ENCODE measurements at regions not wholly inside any gene's neighbourhood (a gene's known extent, or its start where the extent isn't known, plus 50 kb on each side); places are given as distances from the start of the nearest gene placed in this dataset.

DNA sequence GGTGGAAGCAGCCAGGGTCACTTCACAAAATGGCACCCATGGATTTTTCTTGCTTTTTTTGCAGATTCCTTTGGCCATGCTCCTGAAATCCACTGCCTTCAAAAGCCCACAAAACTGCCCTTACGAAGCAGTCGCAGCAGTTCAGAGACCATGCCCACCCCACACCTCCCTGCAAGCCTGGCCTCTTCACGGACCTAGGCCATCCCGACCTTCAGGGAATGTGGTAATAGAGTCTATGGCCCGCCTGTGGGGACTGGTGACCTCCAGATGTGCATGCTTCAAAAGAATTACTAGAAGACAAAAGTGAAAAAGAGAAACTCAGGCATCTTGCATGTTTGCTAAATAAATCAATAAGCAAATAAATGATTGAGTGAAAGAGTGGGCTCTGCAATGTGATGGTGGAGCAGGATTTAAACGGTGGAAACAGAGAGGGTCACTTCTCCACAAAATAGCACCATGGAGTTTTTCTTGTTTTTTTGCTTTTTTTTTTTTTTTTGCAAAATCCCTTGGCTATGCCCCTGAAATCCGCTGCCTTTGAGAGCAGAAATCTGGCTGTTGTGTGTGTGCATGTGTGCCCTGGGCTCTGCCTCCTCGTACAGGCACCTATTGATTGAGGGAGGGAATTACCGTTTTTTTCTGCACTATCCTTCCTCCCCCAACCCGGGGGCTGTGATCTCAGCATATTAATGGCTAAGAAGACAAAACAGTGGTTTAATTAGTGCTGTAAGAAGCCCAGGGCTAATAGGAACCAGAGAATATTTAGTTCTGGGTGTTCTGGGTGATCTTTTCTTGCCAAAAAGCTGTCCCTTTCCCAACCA lies 107.4 kb downstream of the PXDC1 start:
- DNase-seq (ENCODE audit: low spot score) (no peak), ATAC-seq (no peak)

DNA sequence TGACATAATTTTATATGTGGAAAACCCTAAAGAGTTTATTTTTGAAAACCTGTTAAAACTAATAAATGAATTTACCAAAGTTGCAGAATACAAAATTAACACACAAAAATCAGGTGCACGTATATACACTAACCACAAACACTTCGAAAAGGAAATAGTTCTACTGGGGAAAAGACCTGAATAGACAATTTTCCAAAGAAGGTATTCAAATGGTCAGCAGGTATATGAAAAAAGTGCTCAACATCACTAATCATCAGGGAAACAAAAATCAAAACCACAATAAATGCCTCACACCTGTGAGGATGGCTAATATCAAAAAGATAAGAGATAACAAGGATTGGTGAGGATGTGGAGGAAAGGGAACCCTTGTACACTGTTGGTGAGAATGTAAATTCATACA lies 110.6 kb downstream of the PXDC1 start:
- no peak for DNase-seq (ENCODE audit: low spot score)
- no peak for ATAC-seq

DNA sequence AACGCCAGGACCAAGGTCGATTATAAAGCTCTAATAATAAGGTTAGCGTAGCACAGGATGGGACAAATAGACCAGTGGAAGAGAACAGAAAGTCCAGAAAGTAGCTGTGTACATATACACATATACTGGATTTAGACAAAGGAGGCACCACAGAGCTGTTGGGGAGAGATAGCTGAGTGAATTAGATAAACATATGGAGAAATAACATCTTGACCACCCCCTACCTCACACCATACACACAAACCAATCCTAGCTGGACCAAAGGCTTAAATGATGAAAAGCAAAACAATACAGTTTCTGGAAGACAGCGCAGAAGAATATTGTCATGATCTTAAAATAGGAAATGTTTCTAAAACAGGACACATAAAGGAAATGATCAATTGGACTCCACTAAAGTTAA lies 112.9 kb downstream of the PXDC1 start:
- ATAC-seq = no peak

DNA sequence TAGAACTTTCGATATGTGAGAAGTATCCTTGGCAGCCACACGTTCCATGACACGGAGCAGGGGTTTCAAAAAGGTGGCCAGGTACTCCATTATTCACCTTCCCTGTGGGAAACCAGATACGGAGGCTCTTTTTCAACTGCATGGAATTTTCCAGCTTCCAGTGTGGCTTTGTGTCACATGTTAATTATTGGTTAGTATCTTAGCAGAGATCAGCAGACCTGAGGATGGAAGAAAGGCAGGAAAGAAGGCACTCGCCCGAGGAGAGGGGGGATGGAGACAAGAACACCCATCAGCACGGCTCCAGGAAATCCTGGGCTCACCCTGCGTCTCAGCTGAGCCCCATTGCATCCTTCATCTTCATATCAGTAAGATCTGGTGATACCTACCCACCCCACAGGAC lies 115.5 kb downstream of the PXDC1 start:
- no peak for ATAC-seq
- DNase-seq (ENCODE audit: low spot score) = no peak

More for the DNA sequence above, 112.9 kb downstream of the PXDC1 start:
- no peak for DNase-seq (ENCODE audit: low spot score)

DNA sequence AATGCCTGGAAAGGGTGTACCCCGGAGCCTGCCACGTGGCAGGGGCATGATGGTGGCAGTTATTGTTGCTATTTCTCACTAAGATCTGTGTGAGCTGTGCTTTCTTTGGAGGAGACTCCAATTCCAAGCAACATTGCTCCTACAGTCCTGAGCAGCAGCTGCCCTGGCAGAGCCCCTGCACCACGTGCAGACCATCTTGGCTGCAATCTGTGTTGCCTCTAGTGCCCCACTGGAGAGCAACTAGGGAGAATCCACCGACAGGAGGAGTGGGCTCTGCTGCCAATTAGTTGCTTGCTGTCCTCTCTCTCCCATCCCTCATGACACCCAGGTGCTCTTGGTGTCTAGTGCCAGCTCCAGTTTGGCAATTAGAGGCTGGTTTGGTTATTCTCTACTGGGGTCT lies 116.0 kb downstream of the PXDC1 start:
- DNase-seq (ENCODE audit: low spot score) (no peak), ATAC-seq (no peak)

DNA sequence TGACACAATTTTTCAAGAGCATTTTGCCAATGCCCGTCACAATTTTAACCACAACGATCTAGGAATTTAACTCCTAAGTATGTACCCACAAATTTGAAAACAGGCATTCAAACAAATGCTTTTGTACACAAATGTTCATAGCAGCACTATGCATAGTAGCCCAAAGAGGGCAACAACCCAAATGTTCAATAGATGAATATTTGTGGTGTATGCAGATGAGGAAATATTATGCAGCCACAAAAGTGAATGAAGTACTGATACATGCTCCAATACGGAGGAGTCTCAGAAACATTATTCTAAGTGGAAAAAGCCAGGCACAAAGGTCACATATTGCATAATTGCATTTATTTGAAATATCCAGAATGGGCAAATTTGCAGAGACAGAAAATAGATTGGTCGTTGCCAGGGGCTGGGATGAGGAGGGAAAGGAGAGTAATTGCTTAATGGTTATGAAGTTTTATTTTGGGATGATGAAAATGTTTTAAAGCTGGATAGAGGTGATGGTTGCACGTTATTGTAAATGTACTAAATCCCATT lies 117.2 kb downstream of the PXDC1 start:
- ATAC-seq = peak; percentile 71
- no peak for DNase-seq (ENCODE audit: low spot score)

DNA sequence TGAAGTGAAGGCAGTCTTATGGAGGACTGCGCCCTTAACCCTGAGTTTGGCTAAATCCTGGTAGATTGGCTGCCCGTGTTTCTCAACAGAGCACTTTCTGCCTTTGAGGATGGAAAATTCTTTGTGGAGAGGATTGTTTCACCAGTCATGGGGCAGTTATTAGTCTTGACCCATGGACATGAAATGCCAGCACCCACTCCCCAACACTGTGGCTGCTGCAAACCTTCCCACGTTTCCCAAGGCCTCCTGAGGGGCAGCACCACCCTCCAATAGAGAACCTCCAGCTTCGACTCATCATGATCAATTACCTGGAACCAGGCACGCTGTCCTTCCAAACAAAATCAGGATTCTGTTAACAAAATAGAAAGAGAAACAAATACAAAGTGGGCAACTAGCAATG lies 117.8 kb downstream of the PXDC1 start:
- DNase-seq (ENCODE audit: low spot score) (no peak), ATAC-seq (no peak)

DNA sequence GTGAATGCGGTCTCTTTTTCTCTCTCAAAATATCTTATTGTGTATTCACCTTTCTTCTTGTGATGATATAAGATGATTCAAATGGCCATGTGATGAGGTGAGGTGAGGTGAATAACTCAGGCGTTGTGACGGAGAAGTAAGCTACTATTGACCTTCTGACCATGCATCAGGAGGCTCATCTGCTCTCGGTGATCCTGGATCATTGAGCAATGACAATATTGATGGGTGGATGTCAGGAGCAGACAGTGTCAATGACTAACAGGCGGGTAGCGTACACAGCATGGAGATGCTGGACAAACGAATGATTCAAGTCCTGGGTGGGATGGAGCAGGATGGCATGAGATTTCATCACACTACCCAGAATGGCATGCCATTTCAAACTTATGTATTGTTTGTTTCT lies 119.6 kb downstream of the PXDC1 start:
- peak; percentile 53 for ATAC-seq

DNA sequence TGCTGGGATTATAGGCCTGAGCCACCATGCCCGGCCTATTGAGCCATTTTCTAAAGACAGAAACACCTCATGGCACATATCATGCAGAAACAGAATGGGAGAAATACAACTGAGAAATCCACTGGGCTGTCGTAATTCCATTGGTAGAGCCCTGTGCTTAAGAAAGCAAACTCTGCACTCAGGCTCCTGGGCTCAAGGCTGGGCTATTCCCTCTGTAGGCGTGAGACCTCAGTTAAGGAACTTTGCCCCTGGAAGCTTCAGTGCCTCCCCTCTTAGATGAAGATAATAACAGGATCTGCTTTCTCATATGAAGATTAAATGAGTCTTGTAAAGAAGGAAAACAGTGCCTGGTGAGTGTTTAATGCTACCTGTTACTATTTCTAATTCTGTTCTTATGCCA lies 120.3 kb downstream of the PXDC1 start:
- DNase-seq (ENCODE audit: low spot score) (no peak), ATAC-seq (no peak)

More for the DNA sequence above, 119.6 kb downstream of the PXDC1 start:
- no peak for DNase-seq (ENCODE audit: low spot score)

DNA sequence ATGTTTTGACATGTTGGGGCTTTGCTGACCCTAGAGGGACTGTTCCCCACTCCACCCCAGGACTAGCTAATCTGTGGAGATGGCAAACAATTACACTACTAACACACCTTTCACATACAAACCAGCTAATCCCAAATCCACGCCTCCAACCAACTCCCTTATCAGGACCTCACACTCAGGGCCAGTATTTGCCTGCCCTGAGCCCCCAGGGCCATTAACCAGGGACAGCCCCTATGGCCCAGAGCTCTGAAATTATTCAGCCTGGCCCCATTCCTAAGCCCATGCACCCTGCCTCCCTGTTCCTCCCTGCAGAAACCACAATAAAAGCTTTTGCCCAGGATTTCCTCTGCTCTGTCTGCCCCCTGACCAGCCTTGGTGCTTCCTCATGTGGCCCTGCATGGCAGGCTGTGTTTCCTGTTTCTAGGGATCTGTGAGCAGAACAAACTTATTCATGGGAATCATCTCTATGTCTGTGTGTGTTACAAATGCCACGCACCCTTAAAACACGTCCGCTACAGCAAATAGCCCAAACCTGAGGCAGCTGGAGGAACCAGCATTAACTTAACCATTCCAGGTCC lies 121.2 kb downstream of the PXDC1 start:
- no peak for ATAC-seq

DNA sequence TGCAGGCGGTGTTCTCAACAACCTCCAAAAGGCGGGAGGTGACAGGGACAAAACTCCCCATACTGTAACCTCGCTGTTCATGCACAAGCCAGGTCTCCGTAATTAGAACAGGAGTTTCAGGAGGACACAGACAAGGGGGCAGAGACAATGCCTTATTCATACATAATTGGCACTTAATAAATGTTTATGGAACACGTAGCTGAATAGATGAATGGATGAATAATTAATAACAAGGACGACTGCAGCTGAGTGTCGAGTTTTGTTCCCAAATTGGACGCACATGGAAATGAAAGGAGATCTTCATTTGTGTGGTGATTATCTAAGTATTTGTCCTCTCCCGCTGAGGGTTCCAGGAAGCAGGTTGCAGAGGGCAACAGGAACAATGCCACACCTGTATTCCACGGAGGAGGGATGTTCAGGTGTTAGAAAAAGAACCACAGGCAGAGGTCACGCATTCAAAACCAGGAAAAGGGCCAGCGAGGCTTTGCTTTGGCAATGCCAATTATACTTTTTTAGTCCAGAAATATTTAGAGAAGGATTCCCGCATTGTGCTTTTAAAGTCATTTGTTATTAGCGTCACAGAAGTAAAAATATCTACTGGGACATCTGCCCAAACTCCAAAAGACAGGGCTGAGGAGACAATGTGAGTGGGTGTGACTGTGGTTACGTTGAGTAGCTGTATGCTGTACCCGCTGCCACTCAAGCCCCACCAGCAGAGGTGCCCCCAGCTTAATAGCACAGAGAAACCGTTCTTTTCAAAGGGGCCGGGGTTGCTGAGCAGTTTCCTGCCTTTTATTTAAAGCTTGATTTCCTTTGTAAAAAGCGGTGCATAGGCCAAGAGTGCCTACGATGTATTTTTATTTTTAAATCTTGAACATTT lies 123.3 kb downstream of the PXDC1 start:
- DNase-seq (ENCODE audit: low spot score) = no peak

More for the DNA sequence above, 121.2 kb downstream of the PXDC1 start:
- peak; percentile 27 for DNase-seq (ENCODE audit: low spot score)

DNA sequence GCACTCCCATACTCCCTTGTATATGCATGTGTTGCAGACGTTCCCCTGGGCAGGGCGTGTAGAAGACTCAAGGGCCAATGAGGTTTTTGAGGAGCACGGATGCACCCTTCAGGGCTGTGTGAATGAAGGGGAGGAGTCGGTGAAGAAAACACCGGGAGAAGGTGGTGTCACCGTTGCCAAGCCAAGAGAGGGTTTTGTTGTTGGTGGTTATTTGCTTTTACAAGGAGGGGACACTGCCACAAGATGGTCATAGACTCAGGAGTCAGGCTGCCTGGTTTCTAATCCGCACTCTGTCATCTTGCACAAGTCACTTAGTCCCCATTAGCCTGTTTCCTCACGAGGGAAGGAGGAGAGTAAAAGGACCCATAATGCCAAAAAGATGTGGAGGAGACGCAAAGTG lies 124.0 kb downstream of the PXDC1 start:
- no peak for ATAC-seq
- DNase-seq (ENCODE audit: low spot score) = no peak

More for the DNA sequence above, 123.3 kb downstream of the PXDC1 start:
- no peak for ATAC-seq

DNA sequence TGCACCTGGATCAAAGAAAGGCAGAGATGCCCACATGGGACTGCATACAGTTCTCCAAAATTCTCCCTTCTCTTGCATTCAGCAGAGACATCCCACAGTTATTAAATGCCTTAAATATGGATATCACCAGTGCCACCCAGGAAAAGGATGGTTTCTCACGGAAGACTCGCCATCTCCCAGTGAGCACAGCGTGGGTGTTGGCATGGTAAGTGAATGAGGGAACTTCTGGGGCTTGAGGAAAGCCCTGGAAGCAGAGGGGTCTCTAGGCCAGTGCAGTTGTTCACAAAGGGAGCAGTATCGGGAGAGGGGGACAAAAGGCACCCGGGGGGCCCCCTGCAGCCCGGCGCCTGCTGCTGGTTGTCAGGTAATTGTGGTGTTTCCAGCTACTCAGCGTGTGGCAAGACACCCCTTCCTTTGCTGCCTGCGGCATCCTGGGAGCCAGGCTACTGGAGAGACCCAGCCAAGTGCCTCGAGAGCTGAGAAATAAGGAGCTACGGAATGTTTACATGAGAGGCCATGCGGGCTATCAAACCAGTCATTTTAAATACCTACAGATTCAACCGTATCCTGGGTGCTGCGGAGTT lies 125.4 kb downstream of the PXDC1 start:
- ATAC-seq (no peak), DNase-seq (ENCODE audit: low spot score) (peak; percentile 29)

DNA sequence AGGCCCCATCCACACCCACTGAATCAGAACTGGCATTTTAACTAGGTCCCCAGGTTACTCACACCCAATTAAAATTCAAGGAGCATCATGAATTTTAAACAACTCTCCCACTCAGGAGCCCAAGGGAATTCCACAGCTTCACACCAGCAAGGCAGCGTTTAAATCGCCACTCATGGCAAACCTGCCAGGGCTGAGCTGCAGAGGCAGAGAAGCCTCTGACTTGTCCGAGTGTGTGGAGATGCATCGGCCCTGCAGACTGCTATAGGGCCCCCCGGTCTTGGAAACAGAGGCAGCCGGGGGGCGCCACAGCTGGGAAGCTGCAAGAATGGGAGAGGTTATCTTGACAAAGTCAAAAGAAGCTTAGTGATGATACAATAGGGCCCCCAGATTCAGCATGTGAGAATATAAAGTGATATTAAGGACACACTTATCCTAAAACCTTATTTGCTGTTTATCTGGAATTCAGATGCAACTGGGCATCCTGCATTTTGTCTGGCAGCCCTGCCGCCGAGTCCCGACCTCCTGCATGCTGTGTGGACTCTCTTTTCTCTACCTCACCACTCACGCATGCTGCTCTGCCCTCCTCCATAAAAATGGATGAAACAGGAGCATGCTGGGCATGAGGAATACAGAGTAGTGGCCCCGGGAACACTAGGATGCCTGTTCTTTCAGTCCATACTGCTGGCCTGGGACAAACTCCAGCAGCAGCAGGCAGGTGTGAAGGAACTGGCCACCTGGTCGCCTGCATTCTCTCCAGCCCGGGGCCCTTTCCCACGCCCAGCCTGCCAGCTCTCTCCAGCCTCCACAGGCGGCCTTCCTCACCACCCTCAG lies 126.1 kb downstream of the PXDC1 start:
- peak; percentile 31 for DNase-seq (ENCODE audit: low spot score)
- no peak for ATAC-seq

DNA sequence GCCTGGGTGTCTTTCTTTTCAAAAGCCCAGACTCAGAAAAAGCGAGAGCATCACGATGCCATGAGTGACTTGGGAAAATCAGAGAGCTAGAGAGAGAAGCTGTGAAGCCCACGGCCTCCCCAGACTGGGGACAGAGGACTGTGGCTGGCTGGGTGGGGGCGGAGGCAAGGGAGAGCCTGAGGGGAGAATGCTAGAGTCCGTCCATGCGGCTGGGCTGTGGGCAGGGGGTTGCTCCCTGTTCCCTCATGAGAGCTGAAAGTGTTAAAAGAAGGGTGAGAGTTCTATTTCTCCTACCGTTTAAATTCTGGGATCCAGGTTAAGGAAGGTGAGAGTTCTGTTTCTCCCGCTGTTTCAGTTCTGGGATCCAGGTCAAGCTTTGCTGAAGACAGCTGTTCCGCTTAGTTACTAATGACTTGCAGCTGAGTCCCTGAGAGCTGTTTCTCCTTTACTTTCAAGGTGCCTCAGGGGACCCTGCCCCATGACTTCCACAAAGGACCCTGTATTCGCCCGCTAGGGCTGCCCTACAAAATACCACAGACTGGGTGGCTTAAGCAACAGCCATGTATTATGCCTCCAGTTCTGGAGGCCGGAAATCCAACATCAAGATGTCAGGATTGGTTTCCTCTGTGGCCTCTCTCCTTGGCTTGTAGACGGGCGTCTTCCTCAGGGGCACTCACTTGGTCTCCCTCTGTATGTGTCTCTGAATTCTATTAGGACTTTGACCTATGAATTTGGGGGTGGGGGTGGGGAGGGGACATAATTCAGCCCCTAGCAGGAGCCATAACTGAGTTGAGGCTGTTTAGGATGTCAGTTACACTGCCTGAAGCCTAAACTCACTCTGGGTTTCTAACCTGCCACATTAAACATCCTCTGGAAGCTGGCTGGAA lies 127.0 kb downstream of the PXDC1 start:
- no peak for ATAC-seq
- DNase-seq (ENCODE audit: low spot score) = no peak

DNA sequence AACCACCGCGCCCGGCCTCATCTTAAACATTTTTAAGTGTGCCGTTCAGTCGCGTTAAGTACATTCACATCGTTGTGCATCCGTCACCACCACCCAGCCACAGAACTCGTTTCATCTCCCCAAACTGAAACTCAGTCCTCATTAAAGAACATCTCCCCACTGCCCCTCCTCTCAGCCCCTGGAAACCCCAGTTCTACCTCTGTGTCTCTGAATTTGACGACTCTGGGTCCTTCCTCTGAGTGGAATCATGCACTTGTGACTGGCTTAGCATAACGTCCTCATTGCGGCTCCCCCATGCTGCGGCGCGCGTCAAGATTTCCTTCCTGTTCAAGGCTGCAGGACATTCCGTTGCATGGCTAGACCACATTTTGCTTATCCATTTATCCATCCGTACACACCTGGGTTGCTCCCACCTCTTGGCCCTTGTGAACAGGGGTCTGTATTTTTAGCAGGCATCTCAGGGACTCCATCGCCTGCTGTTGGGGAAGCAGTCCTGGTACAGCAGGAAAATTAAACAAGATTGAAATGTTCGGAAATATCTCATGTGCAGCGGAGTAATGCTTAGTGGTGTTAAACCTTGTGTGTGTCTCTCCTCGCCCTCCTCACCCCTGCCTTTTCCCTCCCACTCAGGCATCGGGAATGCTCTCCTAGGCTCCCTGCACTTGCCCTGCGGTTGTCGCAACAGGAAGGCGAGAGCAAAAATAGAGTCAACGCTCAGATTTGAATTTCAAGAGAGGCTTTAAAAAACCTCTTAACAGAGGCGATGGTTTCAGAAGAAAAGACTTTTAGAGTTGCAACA lies 127.9 kb downstream of the PXDC1 start:
- no peak for DNase-seq (ENCODE audit: low spot score)
- ATAC-seq = no peak

DNA sequence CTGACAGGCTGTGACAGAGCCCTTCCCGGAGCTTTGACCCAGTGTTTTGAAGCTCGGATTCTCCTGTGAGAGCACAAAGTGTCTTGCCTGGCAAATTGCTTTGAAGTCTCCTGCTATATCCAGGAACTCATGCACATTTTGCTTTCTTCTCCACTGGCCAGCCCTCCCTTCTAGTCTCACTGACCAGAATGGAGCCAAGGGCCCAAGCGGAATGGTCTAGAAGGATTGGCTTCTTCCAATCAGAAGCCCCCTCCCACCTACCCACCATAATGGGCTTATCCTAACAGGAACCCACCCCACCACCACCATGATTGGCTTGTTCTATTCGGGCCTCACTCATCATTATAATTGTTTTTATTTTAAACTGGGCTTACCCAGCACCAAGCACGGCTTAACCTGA lies 130.1 kb downstream of the PXDC1 start:
- ATAC-seq (no peak), DNase-seq (ENCODE audit: low spot score) (no peak)

DNA sequence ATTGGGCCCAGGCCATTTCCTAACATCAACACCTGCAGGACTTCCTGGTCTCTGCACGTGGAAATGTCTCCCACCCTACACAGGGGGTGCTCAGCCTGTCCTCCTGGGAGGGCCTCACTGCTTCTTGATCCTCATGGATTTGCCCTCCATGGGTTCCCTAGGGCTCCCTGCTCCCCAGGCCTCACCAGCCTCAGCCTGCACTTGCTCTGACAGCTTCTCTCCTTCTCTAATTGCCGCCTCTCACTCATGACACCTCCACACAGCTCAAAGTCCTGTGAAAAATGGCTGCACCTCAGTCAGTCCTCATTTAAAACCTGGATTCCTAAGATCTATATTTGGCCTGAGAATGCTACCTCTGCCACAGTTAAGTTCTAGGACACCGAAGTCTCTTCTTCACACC lies 130.6 kb downstream of the PXDC1 start:
- ATAC-seq = no peak
- peak; percentile 19 for DNase-seq (ENCODE audit: low spot score)
